HG02763 (cell line): ENCODE measurements at regions not wholly inside any gene's neighbourhood (a gene's known extent, or its start where the extent isn't known, plus 50 kb on each side); places are given as distances from the start of the nearest gene placed in this dataset.
"Not testable (repeated sequence)": the region's sequence is repeated elsewhere in the genome, so short reads cannot be mapped to it uniquely, and the experiment has no call there.

Experiments
- ATAC-seq: cut with Tn5 transposase; IDR thresholded peaks from one replicate; pipeline ENCODE4 v1.9.1; 2021; ENCODE audit warnings: mild to moderate bottlenecking, moderate library complexity; ENCODE audit not compliant: unreplicated experiment

- no peak for ATAC-seq
Measured at GRCh38 chrX:27162496-27162895, 300.6 kb downstream of the PPP4R3C start.

- ATAC-seq, result not testable (repeated sequence)
Measured at GRCh38 chrX:27156921-27157320, 306.2 kb downstream of the PPP4R3C start.

GRCh38 chrX:27136325-27136724 is 326.8 kb downstream of the PPP4R3C start:
- no peak for ATAC-seq

GRCh38 chrX:27132862-27133261 is 330.3 kb downstream of the PPP4R3C start:
- no peak for ATAC-seq

- not testable (repeated sequence) for ATAC-seq
Measured at GRCh38 chrX:27087176-27087575, 376.0 kb downstream of the PPP4R3C start.

GRCh38 chrX:27086237-27086636 is 376.9 kb downstream of the PPP4R3C start:
- ATAC-seq, result no peak

GRCh38 chrX:27085346-27085745 is 377.8 kb downstream of the PPP4R3C start:
- no peak for ATAC-seq

- ATAC-seq, result no peak
Measured at GRCh38 chrX:27078371-27078770, 384.8 kb downstream of the PPP4R3C start.

GRCh38 chrX:27057883-27058282 is 405.3 kb downstream of the PPP4R3C start:
- no peak for ATAC-seq

- ATAC-seq, result no peak
Measured at GRCh38 chrX:27039332-27039731, 423.8 kb downstream of the PPP4R3C start.

- no peak for ATAC-seq
Measured at GRCh38 chrX:27008486-27008885, 454.7 kb downstream of the PPP4R3C start.

GRCh38 chrX:26999634-27000033 is 463.5 kb downstream of the PPP4R3C start:
- no peak for ATAC-seq

- ATAC-seq, result no peak
Measured at GRCh38 chrX:26958261-26958660, 504.9 kb downstream of the PPP4R3C start.

- ATAC-seq, result no peak
Measured at GRCh38 chrX:26954029-26954428, 509.1 kb downstream of the PPP4R3C start.

- no peak for ATAC-seq
Measured at GRCh38 chrX:26952213-26952612, 510.9 kb downstream of the PPP4R3C start.

- no peak for ATAC-seq
Measured at GRCh38 chrX:26927419-26927818, 535.7 kb downstream of the PPP4R3C start.

- no peak for ATAC-seq
Measured at GRCh38 chrX:26925088-26925487, 538.1 kb downstream of the PPP4R3C start.

- ATAC-seq, result no peak
Measured at GRCh38 chrX:26922278-26922677, 540.9 kb downstream of the PPP4R3C start.

GRCh38 chrX:26918631-26919030 is 544.5 kb downstream of the PPP4R3C start:
- no peak for ATAC-seq

- ATAC-seq, result no peak
Measured at GRCh38 chrX:26916991-26917390, 546.1 kb downstream of the PPP4R3C start.

GRCh38 chrX:26915064-26915463 is 548.1 kb downstream of the PPP4R3C start:
- no peak for ATAC-seq

GRCh38 chrX:26914232-26914631 is 548.9 kb downstream of the PPP4R3C start:
- no peak for ATAC-seq

GRCh38 chrX:26911785-26912184 is 551.4 kb downstream of the PPP4R3C start:
- ATAC-seq, result not testable (repeated sequence)

- no peak for ATAC-seq
Measured at GRCh38 chrX:26909728-26910127, 553.4 kb downstream of the PPP4R3C start.
